H1 (cell line): ENCODE measurements at regions not wholly inside any gene's neighbourhood (a gene's known extent, or its start where the extent isn't known, plus 50 kb on each side); places are given as distances from the start of the nearest gene placed in this dataset.

ENCODE experiments used
- CTCF ChIA-PET: fragments of 300-600 bp; sonication (Branson Sonifier 250); formaldehyde crosslinking; loops from one replicate; lab custom pipeline; 2021; ENCODE audit not compliant: partially characterized antibody; lab: Charles Lee
- POLR2A ChIA-PET: fragments of 300-600 bp; sonication (Branson Sonifier 250); formaldehyde crosslinking; loops from one replicate; lab custom pipeline; 2021; ENCODE audit warnings: inconsistent platforms; ENCODE audit not compliant: partially characterized antibody; lab: Charles Lee
- DNase-seq, 2 experiments: peaks; one replicate each; pipeline versions ENCODE4 v3.0.0 to v3.0.0-alpha.2; 2010 to 2022; ENCODE audit warnings: low spot score in 2 of 2, low read depth in 1 of 2, mixed read lengths in 1 of 2
- FAIRE-seq: peaks from 2 replicates; lab custom pipeline; 2011; peaks lifted over from hg19 to GRCh38; lab: Jason Lieb, UNC
- H2AFZ ChIP-seq: 2 replicates; pipeline ENCODE4 v1.8.1; 2012; ENCODE audit warnings: low read length, inconsistent platforms
- H2AK5ac ChIP-seq: 2 replicates; pipeline ENCODE4 v1.6.1; 2013; ENCODE audit warnings: low read depth, low read length
- H2BK120ac ChIP-seq: replicated peaks from 2 replicates; pipeline ENCODE3; 2013; ENCODE audit warnings: low read depth, low read length, inconsistent platforms
- H2BK12ac ChIP-seq: 2 replicates; pipeline ENCODE4 v1.6.1; 2013; ENCODE audit warnings: low read depth, low read length
- H2BK15ac ChIP-seq: 2 replicates; pipeline ENCODE4 v1.6.1; 2013; ENCODE audit warnings: low read length
- H2BK20ac ChIP-seq: 2 replicates; pipeline ENCODE4 v1.6.1; 2013; ENCODE audit warnings: low read length
- H2BK5ac ChIP-seq: 2 replicates; pipeline ENCODE4 v1.6.1; 2013; ENCODE audit warnings: low read depth, low read length
- H3K14ac ChIP-seq: 2 replicates; pipeline ENCODE4 v1.6.1; 2013; ENCODE audit warnings: inconsistent platforms; ENCODE audit not compliant: insufficient read length
- H3K18ac ChIP-seq: 2 replicates; pipeline ENCODE4 v1.6.1; 2013; ENCODE audit warnings: low read length; ENCODE audit errors: extremely low read depth
- H3K23ac ChIP-seq: 2 replicates; pipeline ENCODE4 v1.6.1; 2013; ENCODE audit warnings: inconsistent platforms; ENCODE audit not compliant: insufficient read length
- H3K23me2 ChIP-seq: 2 replicates; pipeline ENCODE4 v1.6.1; 2013; ENCODE audit warnings: low read depth, low read length
- H3K27ac ChIP-seq: 2 replicates; pipeline ENCODE4 v1.6.1; 2011; ENCODE audit warnings: low read depth, low read length, inconsistent platforms
- H3K27me3 ChIP-seq, 4 experiments: replicated peaks in 1 of 4; 1 replicate in 1 of 4; 2 replicates in 3 of 4; pipeline versions ENCODE4 v1.6.1 to v1.8.1; 2011 to 2013; ENCODE audit warnings: low read length in 3 of 4, mild to moderate bottlenecking in 3 of 4, inconsistent platforms in 2 of 4, mixed read lengths in 2 of 4, moderate library complexity in 1 of 4; ENCODE audit not compliant: control insufficient read depth in 3 of 4, insufficient read depth in 3 of 4; ENCODE audit errors: extremely low read depth in 1 of 4
- H3K36me3 ChIP-seq, 4 experiments: 2 replicates each; pipeline versions ENCODE4 v1.6.1 to v1.8.1; 2011 to 2013; ENCODE audit warnings: mild to moderate bottlenecking in 4 of 4, low read length in 3 of 4, moderate library complexity in 2 of 4, control low read depth in 1 of 4, inconsistent platforms in 1 of 4; ENCODE audit not compliant: insufficient read depth in 4 of 4, control insufficient read depth in 2 of 4
- H3K4ac ChIP-seq: replicated peaks from 2 replicates; pipeline ENCODE3; 2013; ENCODE audit warnings: low read length, low read depth, mixed read lengths, inconsistent platforms; ENCODE audit not compliant: insufficient read length
- H3K4me1 ChIP-seq, 4 experiments: replicated peaks in 1 of 4; 1 replicate in 1 of 4; 2 replicates in 3 of 4; pipeline versions ENCODE4 v1.6.1 to v1.8.1; 2011 to 2013; ENCODE audit warnings: low read length in 3 of 4, inconsistent platforms in 2 of 4, mixed read lengths in 1 of 4; ENCODE audit not compliant: insufficient read depth in 4 of 4, control insufficient read depth in 3 of 4
- H3K4me2 ChIP-seq, 2 experiments: 2 replicates each; pipeline versions ENCODE4 v1.6.1 to v1.8.1; 2011 to 2013; ENCODE audit warnings: low read depth in 2 of 2, low read length in 2 of 2, control low read depth in 1 of 2, inconsistent platforms in 1 of 2, mild to moderate bottlenecking in 1 of 2; ENCODE audit not compliant: insufficient read depth in 1 of 2
- H3K4me3 ChIP-seq, 4 experiments: fragments of 200-600, 300-600 bp in 1 of 4; sonication (generic), shearing (Covaris generic), sonication (Bioruptor Twin) in 1 of 4; 2 replicates each; pipeline versions ENCODE4 v1.5.1 to v1.8.1; 2011 to 2016; ENCODE audit warnings: low read length in 4 of 4, low read depth in 3 of 4, control low read depth in 2 of 4, inconsistent platforms in 2 of 4, mild to moderate bottlenecking in 2 of 4, mixed read lengths in 1 of 4, moderate library complexity in 1 of 4; ENCODE audit not compliant: insufficient read depth in 2 of 4; ENCODE audit errors: extremely low read depth in 1 of 4
- H3K56ac ChIP-seq: replicated peaks from 2 replicates; pipeline ENCODE3; 2013; ENCODE audit warnings: low read depth, mild to moderate bottlenecking, mixed read lengths, low read length, inconsistent platforms; ENCODE audit not compliant: insufficient read length
- H3K79me1 ChIP-seq: 2 replicates; pipeline ENCODE4 v1.6.1; 2013; ENCODE audit warnings: low read depth, low read length, control low read depth
- H3K79me2 ChIP-seq, 2 experiments: 2 replicates each; pipeline versions ENCODE4 v1.6.1 to v1.8.1; 2012 to 2013; ENCODE audit warnings: low read length in 2 of 2, mild to moderate bottlenecking in 2 of 2, inconsistent platforms in 1 of 2; ENCODE audit not compliant: insufficient read depth in 2 of 2, control insufficient read depth in 1 of 2
- H3K9ac ChIP-seq, 4 experiments: replicated peaks in 1 of 4; 1 replicate in 1 of 4; 2 replicates in 3 of 4; pipeline versions ENCODE4 v1.6.1 to v1.8.1; 2011 to 2013; ENCODE audit warnings: low read depth in 3 of 4, low read length in 3 of 4, control low read depth in 2 of 4, mild to moderate bottlenecking in 2 of 4, moderate library complexity in 2 of 4, inconsistent platforms in 1 of 4; ENCODE audit errors: extremely low read depth in 1 of 4
- H3K9me3 ChIP-seq, 2 experiments: 2 replicates each; pipeline versions ENCODE4 v1.6.1 to v1.8.1; 2012 to 2013; ENCODE audit warnings: mild to moderate bottlenecking in 2 of 2, moderate library complexity in 2 of 2, control low read depth in 1 of 2, inconsistent platforms in 1 of 2, low read depth in 1 of 2, low read length in 1 of 2, mixed read lengths in 1 of 2; ENCODE audit not compliant: insufficient read depth in 2 of 2
- H4K20me1 ChIP-seq, 2 experiments: replicated peaks in 1 of 2; 2 replicates each; pipeline versions ENCODE3 to v1.8.1; 2011 to 2013; ENCODE audit warnings: inconsistent platforms in 2 of 2, low read length in 2 of 2, mild to moderate bottlenecking in 1 of 2; ENCODE audit not compliant: insufficient read depth in 2 of 2, control insufficient read depth in 1 of 2
- H4K5ac ChIP-seq: 2 replicates; pipeline ENCODE4 v1.6.1; 2013; ENCODE audit warnings: low read length, low read depth, mixed read lengths, inconsistent platforms; ENCODE audit not compliant: insufficient read length
- H4K8ac ChIP-seq: 2 replicates; pipeline ENCODE4 v1.8.0; 2013; ENCODE audit warnings: mild to moderate bottlenecking, moderate library complexity, low read length, inconsistent platforms; ENCODE audit not compliant: insufficient read depth; ENCODE audit errors: extremely low read depth
- H4K91ac ChIP-seq: replicated peaks from 2 replicates; pipeline ENCODE3; 2013; ENCODE audit warnings: low read length, mixed read lengths, inconsistent platforms; ENCODE audit not compliant: insufficient read length
- ASH2L ChIP-seq: fragments of 200-600, 300-600 bp; sonication (generic); IDR thresholded peaks from one replicate; pipeline ENCODE4 v1.7.1; 2017; ENCODE audit warnings: low read length
- CTBP2 ChIP-seq: IDR thresholded peaks from 2 replicates; pipeline ENCODE4 v1.7.0; 2011; ENCODE audit warnings: borderline replicate concordance, mild to moderate bottlenecking, moderate library complexity, mixed read lengths, low read length; ENCODE audit not compliant: insufficient read depth, insufficient read length
- KDM5A ChIP-seq: fragments of 200-600 bp; IDR thresholded peaks from 2 replicates; pipeline ENCODE4 v1.7.1; 2012; ENCODE audit warnings: mild to moderate bottlenecking, low read length, inconsistent platforms, mixed read lengths
- POLR2A ChIP-seq, 2 experiments: IDR thresholded peaks; 1 replicate in 1 of 2; 2 replicates in 1 of 2; pipeline ENCODE4 v1.6.1; 2011; ENCODE audit warnings: low read depth in 2 of 2, low read length in 2 of 2, mild to moderate bottlenecking in 2 of 2; ENCODE audit errors: control extremely low read depth in 1 of 2
- POU5F1 ChIP-seq: IDR thresholded peaks from 2 replicates; pipeline ENCODE4 v1.6.1; 2011; ENCODE audit warnings: low read depth, mild to moderate bottlenecking, low read length, moderate library complexity
- WGBS, 2 experiments: shearing (Covaris generic) in 1 of 2; methylation state at CpG; one replicate each; pipeline versions ENCODE4 v1.1.6 to v1.1.7; 2013 to 2015; ENCODE audit warnings: low lambda C conversion rate in 2 of 2, mixed read lengths in 2 of 2, inconsistent platforms in 1 of 2, low coverage in 1 of 2, missing lambda C conversion rate in 1 of 2; ENCODE audit not compliant: insufficient replicate concordance in 2 of 2, insufficient coverage in 1 of 2, insufficient read length in 1 of 2; ENCODE audit errors: extremely low coverage in 1 of 2, missing lambda C conversion rate in 1 of 2; 5-methylcytosine and 5-hydroxymethylcytosine counted together
- TF ChIP-seq, protein P1 (sequence below): IDR thresholded peaks from 2 replicates; pipeline ENCODE4 v1.6.1; 2012; ENCODE audit warnings: low read length, inconsistent platforms

DNA sequence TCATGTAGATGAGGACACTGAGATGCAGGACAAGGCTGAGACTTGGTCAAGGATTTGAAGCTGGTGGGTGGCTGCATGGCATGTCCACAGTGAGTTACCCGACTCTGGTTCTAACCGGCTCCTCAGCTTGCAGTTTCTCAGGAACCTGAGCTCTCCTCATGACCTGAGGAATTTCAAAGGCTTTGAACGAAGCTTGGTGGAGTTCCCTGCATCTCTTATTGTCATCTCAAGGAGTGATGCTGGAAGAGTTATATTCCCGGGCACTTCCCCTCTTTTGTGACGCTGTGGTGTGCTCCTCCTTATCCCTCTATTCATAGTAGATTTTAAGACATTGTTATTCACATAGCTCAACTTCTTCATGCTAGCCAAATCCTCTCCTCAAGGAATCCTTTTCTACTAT, 500.1 kb upstream of the HTR2A start:
- 0 out of 4 replicates have a peak overlapping the region, but pooled peaks of 1 of the 2 experiments have one; percentile 6 for H3K4me2 ChIP-seq
- no peak overlapping the region for H3K27ac ChIP-seq
- no peak overlapping the region for H2BK20ac ChIP-seq
- H3K4ac ChIP-seq, result no peak overlapping the region
- no peak overlapping the region for H2AK5ac ChIP-seq
- H4K20me1 ChIP-seq, result no peaks in the 10 kb centered on the region
- TF ChIP-seq KDM5A, result no peak
- TF ChIP-seq POLR2A (IDR thresholded peaks at IDR 0.05; ENCODE audit: control extremely low read depth in 1 of 2, low read depth in 2 of 2, low read length in 2 of 2), result no peak
- no peak for TF ChIP-seq CTBP2
- TF ChIP-seq ASH2L, result no peak
- TF ChIP-seq, protein P1, sequence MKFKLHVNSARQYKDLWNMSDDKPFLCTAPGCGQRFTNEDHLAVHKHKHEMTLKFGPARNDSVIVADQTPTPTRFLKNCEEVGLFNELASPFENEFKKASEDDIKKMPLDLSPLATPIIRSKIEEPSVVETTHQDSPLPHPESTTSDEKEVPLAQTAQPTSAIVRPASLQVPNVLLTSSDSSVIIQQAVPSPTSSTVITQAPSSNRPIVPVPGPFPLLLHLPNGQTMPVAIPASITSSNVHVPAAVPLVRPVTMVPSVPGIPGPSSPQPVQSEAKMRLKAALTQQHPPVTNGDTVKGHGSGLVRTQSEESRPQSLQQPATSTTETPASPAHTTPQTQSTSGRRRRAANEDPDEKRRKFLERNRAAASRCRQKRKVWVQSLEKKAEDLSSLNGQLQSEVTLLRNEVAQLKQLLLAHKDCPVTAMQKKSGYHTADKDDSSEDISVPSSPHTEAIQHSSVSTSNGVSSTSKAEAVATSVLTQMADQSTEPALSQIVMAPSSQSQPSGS, result no peak
- TF ChIP-seq POU5F1, result no peak
- H3K79me2 ChIP-seq, result no peaks in the 10 kb centered on the region
- FAIRE-seq, result no peak
- no peak overlapping the region for H2BK5ac ChIP-seq
- ChIA-PET CTCF (interaction anchor here (0.7 to 1.9 kb wide), 15 partner anchors 8 to 505 kb away, joined by 3 to 9 read pairs (median 3); no protein-coding TSS in a partner anchor), POLR2A (interaction anchor here (0.9 kb wide), 1 partner anchor 10 kb away, joined by 3 read pairs; no protein-coding TSS in a partner anchor)
- H2BK12ac ChIP-seq, result peak overlapping the region; percentile 21; the same call in 1 of the 2 replicates
- H3K79me1 ChIP-seq, result no peaks in the 10 kb centered on the region
- H3K9me3 ChIP-seq, result no peaks in the 10 kb centered on the region
- H3K9ac ChIP-seq, result no peak overlapping the region
- H3K14ac ChIP-seq, result no peak overlapping the region
- no peak overlapping the region for H2BK15ac ChIP-seq
- H3K56ac ChIP-seq, result no peak overlapping the region
- no peaks in the 10 kb centered on the region for H3K36me3 ChIP-seq
- no peak for DNase-seq
- no peaks in the 10 kb centered on the region for H3K23me2 ChIP-seq
- H3K18ac ChIP-seq, result no peak overlapping the region
- no peak overlapping the region for H3K23ac ChIP-seq
- H3K4me3 ChIP-seq, result no peak overlapping the region
- no peak overlapping the region for H4K91ac ChIP-seq
- no peaks in the 10 kb centered on the region for H3K27me3 ChIP-seq
- H2AFZ ChIP-seq, result no peak overlapping the region
- no peak overlapping the region for H4K8ac ChIP-seq
- H3K4me1 ChIP-seq, result 0 out of 7 replicates have a peak, but pooled peaks cover 0 to 4% (median 0%) of the 10 kb centered on the region in 4 experiments
- no peak overlapping the region for H4K5ac ChIP-seq
- WGBS, 2 experiments, result 54% methylated on average over 5 of the region's 5 CpGs; no CpG with 5 or more reads in 1 of the 2 experiments
- no peak overlapping the region for H2BK120ac ChIP-seq
